ENCODE measurements at regions not wholly inside any gene's neighbourhood (a gene's known extent, or its start where the extent isn't known, plus 50 kb on each side); places are given as distances from the start of the nearest gene placed in this dataset.

DNA sequence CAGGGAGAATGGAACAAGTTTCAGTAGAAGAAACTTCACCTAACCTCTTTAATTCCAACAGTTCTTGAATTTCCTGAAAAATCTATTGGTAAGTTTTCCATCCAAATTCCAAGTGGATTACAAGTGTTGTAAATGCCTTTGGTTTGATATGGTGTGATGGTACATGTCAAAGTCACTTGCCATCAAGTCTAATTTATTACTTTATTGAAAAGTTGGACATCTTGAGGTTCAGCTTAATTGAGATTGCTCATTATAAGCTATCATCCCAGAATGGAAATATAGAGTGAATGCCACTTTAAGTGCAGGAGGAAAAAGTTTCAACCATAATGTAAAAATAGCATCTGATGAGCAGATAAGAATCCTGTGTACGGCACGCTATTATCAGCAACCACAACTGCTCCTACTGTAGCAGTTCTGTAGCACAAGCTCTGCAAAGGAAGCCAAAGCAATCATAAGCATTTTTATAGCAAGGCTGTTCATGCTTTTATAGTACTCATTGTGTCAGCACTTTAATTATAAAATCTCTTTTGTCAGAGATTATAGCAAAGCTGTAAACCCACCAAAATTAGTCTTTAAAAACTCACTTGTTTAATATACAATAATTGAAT lies 991.8 kb upstream of the PHF14 start:
- no peak for DNase-seq (ENCODE audit: low read depth)

DNA sequence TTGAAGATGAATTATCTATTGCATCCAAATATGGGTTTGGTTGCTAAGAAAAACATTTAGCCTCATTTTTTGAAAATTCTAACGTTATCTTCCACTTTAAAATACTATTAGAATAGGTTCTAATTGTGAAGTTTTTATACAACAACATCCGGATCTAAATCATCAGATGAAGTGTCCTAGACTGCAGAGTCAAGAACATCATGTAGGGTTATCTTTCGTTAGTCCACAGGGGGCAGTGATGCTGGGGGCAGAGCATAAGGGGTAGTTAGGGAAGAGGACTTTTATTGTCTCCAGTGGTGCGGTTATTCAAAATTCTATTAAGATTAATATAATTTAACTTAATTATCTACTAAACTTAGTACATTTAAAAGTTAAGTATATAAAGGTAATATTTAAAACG lies 990.6 kb upstream of the PHF14 start:
- DNase-seq (ENCODE audit: low read depth), result no peak

DNA sequence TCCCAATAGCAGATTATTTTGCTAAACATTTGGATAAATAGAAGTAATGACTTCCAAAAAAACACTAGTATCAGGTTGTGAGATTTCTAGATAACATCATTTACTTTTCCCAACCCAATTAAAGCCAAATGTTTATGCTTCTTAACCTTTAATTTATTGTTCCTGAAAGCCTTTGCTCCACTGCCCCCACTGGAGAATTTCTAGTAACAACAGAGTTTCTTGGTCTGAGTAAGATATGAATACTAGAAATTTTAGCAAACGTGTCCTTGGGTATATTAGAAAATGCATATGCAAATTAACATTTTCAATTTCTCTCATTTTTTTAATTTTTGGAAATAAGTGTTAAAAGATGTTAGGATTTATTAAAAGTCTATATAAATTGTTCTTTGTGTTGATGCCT lies 958.0 kb upstream of the PHF14 start:
- no peak for DNase-seq (ENCODE audit: low read depth)

- DNase-seq (ENCODE audit: low read depth), result no peak
These were observed 951.2 kb upstream of the PHF14 start for GRCh38 chr7:10022480-10022879.

GRCh38 chr7:10022957-10023356 lies 950.7 kb upstream of the PHF14 start:
- DNase-seq (ENCODE audit: low read depth), result no peak

GRCh38 chr7:10034843-10035556 lies 938.7 kb upstream of the PHF14 start:
- DNase-seq (ENCODE audit: low read depth), result no peak

DNA sequence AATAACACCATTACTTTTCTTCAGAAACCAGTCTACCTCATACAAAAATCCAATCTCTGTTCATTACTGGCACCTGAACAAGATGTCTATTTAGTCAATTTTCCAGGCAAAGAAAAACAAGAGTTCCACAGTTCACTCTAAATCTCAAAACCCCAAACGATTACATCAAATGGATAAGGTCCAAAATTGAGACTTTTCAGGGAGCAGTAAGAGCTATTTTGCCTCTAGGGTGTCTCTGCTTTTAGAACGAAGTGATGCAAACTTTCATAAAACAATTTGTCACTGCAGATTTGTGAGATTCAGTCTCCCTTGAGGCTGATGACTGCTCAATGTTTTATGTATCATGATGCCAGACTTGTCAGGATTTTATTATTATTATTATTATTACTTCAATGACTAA lies 937.0 kb upstream of the PHF14 start:
- DNase-seq (ENCODE audit: low read depth), result no peak

DNA sequence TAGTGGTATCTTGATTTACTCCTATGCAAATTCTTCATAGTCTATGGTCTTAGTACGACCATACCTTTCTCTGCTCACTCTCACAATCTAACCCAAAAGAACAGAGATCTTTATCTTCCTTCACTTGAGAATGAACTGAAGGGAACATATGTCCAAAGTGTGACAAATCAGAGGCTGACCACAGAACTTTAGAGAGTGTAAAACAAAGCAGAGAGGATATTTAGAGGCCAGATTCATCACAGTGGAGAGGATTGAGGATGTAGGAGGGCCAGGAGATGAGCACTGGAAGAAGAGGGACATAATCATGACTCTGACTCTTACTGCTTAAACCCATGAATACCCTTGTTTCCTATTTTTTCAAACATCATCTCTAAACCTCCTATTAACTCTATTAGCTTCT lies 935.3 kb upstream of the PHF14 start:
- DNase-seq (ENCODE audit: low read depth), result no peak

- no peak for DNase-seq (ENCODE audit: low read depth)
These were observed 933.0 kb upstream of the PHF14 start for GRCh38 chr7:10040674-10041073.

GRCh38 chr7:10070899-10071298 lies 902.8 kb upstream of the PHF14 start:
- no peak for DNase-seq (ENCODE audit: low read depth)

DNA sequence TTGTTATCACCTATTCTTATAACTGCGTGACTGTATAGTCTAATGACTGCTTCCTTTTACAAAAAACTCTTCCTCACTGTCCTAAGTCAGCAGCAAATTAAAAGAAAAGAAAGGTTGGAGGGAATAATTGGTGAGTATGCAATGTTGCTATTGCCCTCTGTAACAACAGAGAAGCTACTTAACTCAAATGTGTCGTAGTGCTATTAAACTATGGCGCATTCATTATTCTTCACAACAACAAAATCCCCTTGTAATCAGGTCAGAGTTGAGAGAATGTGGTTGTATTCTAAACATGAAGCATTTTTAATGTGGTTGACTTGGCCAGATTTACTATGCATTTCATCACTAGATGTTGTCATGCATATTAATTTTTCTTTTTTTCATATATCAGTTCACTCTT lies 897.8 kb upstream of the PHF14 start:
- DNase-seq (ENCODE audit: low read depth), result no peak

DNA sequence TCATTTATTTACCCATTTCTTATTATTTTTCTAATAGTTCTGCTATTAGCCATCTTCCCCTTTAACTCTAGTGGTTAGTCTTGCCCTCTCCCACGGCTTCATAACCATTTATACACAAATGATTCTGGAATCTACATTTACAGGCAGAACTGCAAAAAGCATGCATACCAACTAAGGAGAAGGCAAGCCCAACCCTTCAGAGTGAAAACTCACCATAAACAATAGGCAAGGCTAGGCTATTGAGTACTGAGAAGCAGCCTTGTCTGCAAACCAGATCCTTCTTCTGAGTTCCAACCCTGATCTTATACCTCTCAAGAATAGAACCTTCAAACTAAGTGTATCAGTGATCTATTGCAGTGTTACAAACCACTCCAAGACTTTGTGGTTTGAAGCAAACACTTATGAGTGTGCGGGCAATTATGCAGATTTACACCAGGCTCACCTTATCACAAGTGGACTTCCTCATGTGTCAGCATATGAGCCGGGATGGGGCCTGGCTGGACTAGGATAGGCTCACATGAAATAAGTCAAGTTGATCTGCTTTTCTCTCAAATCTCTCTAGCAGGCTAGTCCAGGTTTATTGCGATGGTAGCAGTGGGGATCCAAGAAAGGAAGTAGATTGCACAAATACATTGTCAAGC lies 896.9 kb upstream of the PHF14 start:
- no peak for DNase-seq (ENCODE audit: low read depth)

- no peak for DNase-seq (ENCODE audit: low read depth)
These were observed 894.1 kb upstream of the PHF14 start for GRCh38 chr7:10079572-10079971.

DNA sequence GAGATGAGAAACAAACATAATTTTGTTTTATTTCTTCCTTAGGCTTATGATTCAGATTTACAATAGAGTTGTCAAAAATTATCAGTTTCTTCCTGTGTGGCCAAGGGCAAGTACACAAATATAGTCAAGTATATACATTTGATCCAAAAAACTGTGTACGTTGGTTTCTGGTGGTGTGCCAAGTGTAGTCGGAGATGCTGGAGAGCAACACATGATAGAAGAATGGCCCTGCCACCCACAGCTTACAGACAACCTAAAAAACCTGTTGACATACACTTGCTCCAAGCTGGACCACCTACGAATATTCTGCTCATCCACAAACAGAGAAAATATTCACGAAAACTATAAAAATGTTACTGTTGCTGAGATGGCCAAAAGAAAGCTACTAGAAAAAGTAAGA lies 890.8 kb upstream of the PHF14 start:
- no peak for DNase-seq (ENCODE audit: low read depth)

DNA sequence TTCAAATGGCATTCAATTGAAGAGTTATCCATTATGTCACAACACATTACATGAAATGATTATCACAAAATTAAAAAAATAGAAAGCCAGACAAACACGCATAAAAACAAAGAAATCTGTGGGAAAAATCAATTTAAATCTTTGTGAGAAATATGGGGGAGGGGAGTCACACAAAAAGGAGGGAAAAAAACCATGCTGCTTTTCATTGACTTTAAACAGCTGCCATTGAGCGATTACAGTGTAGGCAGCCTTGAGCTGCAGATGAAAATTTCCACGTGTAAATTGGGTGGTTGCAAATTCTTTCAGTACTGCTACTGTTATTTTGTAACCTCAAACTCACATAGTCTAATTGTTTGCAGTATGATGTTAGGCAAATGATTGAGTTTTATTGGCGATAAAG lies 889.9 kb upstream of the PHF14 start:
- no peak for DNase-seq (ENCODE audit: low read depth)

GRCh38 chr7:10085231-10085630 lies 888.4 kb upstream of the PHF14 start:
- DNase-seq (ENCODE audit: low read depth), result no peak

DNA sequence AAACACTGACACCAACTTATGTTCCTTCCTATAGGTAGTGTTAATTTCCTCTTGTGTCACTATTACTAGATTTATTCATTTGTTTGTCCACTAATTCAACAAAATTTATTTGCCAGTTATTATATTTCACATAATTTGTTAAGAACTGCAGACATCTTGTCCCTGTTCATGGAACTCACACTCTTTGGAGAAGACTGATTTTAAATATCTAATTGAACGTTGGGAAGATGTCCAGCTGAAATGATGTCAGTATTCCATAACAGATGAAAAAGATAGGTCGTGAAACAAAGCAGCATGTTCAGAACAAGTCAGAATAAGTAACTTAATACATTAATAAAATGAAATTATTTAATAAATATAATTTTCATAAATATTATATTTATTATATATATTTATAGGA lies 873.1 kb upstream of the PHF14 start:
- DNase-seq (ENCODE audit: low read depth), result no peak

- no peak for DNase-seq (ENCODE audit: low read depth)
These were observed 872.3 kb upstream of the PHF14 start for GRCh38 chr7:10101351-10101750.

DNA sequence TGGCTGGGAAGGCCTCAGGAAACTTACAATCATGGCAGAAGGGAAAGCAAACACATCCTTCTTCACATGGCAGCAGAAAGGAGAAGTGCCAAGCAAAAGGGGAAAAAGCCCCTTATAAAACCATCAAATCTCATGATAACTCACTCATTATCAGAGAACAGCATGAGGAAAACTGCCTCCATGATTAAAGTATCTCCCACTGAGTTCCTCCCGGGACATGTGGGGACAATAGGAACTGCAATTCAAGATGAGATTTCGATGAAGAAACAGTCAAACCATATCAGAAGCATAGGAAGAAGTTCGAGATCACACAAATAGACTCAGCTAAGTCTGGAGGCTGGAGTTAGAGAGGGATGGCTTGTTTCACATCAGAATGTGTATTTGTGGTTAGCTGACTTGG lies 869.4 kb upstream of the PHF14 start:
- no peak for DNase-seq (ENCODE audit: low read depth)

- DNase-seq (ENCODE audit: low read depth), result no peak
These were observed 867.1 kb upstream of the PHF14 start for GRCh38 chr7:10106609-10107008.

- DNase-seq (ENCODE audit: low read depth), result no peak
These were observed 857.2 kb upstream of the PHF14 start for GRCh38 chr7:10116511-10116910.

DNA sequence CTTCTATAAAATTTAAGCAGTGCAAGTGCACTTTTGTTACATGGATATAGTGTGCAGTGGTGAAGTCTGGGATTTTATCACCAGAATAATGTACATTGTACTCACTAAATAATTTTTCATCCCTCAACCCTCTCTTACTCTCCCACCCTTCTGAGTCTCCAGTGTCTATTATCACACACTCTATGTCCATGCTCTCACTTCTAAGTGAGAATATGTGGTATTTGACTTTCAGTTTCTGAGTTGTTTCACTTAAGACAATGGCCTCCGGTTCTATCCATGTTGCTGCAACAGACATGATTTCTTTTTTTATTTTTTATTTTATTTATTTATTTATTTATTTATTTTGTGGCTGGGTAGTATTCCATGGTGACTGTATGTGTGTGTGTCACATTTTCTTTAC lies 855.9 kb upstream of the PHF14 start:
- DNase-seq (ENCODE audit: low read depth), result no peak

- no peak for DNase-seq (ENCODE audit: low read depth)
These were observed 852.7 kb upstream of the PHF14 start for GRCh38 chr7:10120936-10121335.

DNA sequence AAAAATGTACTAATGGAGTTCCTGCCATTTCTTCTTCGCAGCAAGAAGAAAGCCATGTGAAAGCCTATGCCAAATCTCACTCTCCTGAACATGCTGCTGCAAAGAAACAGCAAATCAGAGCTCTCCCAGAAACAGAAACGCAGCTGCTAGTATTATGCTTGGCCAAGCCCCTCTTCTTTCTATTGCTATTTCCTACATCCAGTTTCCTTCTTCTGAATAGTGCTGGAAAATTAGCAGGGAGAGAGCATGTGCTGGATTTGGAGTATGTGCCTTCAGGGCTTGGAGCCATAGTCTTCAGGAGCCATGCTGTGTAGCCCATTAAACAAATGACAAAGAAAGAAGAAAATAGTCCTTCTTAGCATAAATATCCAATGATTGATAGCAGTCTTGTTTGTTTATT lies 852.0 kb upstream of the PHF14 start:
- no peak for DNase-seq (ENCODE audit: low read depth)

Data from activated T-cell treated with anti-CD3 and anti-CD28 coated beads for 1 hour (primary cell).